T-cell (primary cell): ENCODE measurements at regions not wholly inside any gene's neighbourhood (a gene's known extent, or its start where the extent isn't known, plus 50 kb on each side); places are given as distances from the start of the nearest gene placed in this dataset.

Experiments
- ATAC-seq, 4 experiments: fragments of 200-7000 bp in 3 of 4; fragments of 150-1000 bp in 1 of 4; cut with Tn5 transposase; replicated peaks in 1 of 4; 1 replicate in 3 of 4; 2 replicates in 1 of 4; pipeline ENCODE4 v1.10.0; 2021; ENCODE audit warnings: moderate library complexity in 3 of 4, mild to moderate bottlenecking in 2 of 4, moderate number of reproducible peaks in 1 of 4
- CTCF ChIA-PET, 2 donors: fragments of 300-600 bp; sonication (Branson Sonifier 250); formaldehyde crosslinking; loops; one replicate each; lab custom pipeline; 2022; ENCODE audit warnings: antibody characterized with exemption in 2 of 2; lab: Charles Lee
- POLR2A ChIA-PET, 2 donors: fragments of 300-600 bp; sonication (Branson Sonifier 250); formaldehyde crosslinking; loops; one replicate each; lab custom pipeline; 2022; ENCODE audit warnings: antibody characterized with exemption in 2 of 2; lab: Charles Lee
- DNase-seq, 35 experiments: peaks; one replicate each; pipeline versions ENCODE4 v3.0.0 to v3.0.0-alpha.2; 2013 to 2023
- H3K27ac ChIP-seq: one replicate; pipeline ENCODE4 v1.5.1; 2013; ENCODE audit warnings: low read length
- H3K27me3 ChIP-seq, 2 experiments: replicated peaks in 1 of 2; 1 replicate in 1 of 2; 2 replicates in 1 of 2; pipeline versions ENCODE4 v1.6.1 to v1.7.0; 2013; ENCODE audit warnings: low read length in 1 of 2, mixed read lengths in 1 of 2; ENCODE audit not compliant: control insufficient read depth in 2 of 2, insufficient read depth in 2 of 2; ENCODE audit errors: extremely low read depth in 1 of 2
- H3K36me3 ChIP-seq, 2 donors: 1 replicate in 1 of 2; 2 replicates in 1 of 2; pipeline versions ENCODE4 v1.6.1 to v1.7.0; 2013; ENCODE audit warnings: low read length in 1 of 2; ENCODE audit not compliant: control insufficient read depth in 2 of 2, insufficient read depth in 1 of 2; ENCODE audit errors: extremely low read depth in 1 of 2
- H3K4me1 ChIP-seq, 2 experiments: 1 replicate in 1 of 2; 2 replicates in 1 of 2; pipeline versions ENCODE4 v1.6.1 to v1.7.0; 2013; ENCODE audit warnings: low read length in 2 of 2, mixed read lengths in 1 of 2; ENCODE audit not compliant: insufficient read depth in 2 of 2, control insufficient read depth in 1 of 2; ENCODE audit errors: extremely low read depth in 1 of 2
- H3K4me3 ChIP-seq, 2 donors: 1 replicate in 1 of 2; 2 replicates in 1 of 2; pipeline versions ENCODE4 v1.5.1 to v1.7.0; 2013; ENCODE audit warnings: mild to moderate bottlenecking in 2 of 2, low read length in 1 of 2, moderate library complexity in 1 of 2; ENCODE audit not compliant: control insufficient read depth in 1 of 2; ENCODE audit errors: extremely low read depth in 1 of 2
- H3K9me3 ChIP-seq: 2 replicates; pipeline ENCODE4 v1.7.0; 2013
- H3K27ac Mint-ChIP-seq, 2 donors: one replicate each; pipeline ENCODE4 v1.8.0; 2020 to 2021; ENCODE audit warnings: mild to moderate bottlenecking in 2 of 2, mixed read lengths in 2 of 2
- H3K27me3 Mint-ChIP-seq, 2 donors: one replicate each; pipeline ENCODE4 v1.8.0; 2021 to 2022; ENCODE audit warnings: mixed read lengths in 2 of 2
- H3K36me3 Mint-ChIP-seq: one replicate; pipeline ENCODE4 v1.8.0; 2021; ENCODE audit warnings: mixed read lengths
- H3K4me1 Mint-ChIP-seq, 3 donors: one replicate each; pipeline ENCODE4 v1.8.0; 2020 to 2022; ENCODE audit warnings: mixed read lengths in 3 of 3, mild to moderate bottlenecking in 1 of 3
- H3K4me3 Mint-ChIP-seq, 3 donors: one replicate each; pipeline ENCODE4 v1.8.0; 2020 to 2022; ENCODE audit warnings: mild to moderate bottlenecking in 3 of 3, mixed read lengths in 3 of 3, moderate library complexity in 3 of 3
- H3K9me3 Mint-ChIP-seq, 3 donors: one replicate each; pipeline ENCODE4 v1.8.0; 2020 to 2022; ENCODE audit warnings: mixed read lengths in 3 of 3
- WGBS: methylation state at CpG from one replicate; pipeline ENCODE4 v1.1.5; 2013; ENCODE audit warnings: missing lambda C conversion rate; ENCODE audit not compliant: insufficient coverage; 5-methylcytosine and 5-hydroxymethylcytosine counted together

GRCh38 chr1:220366269-220366668, 94.0 kb upstream of the RAB3GAP2 start:
- Histone ChIP-seq H3K4me1 (no peaks in the 10 kb centered on the region), H3K36me3 (no peaks in the 10 kb centered on the region), H3K27me3 (peaks cover 0 to 5% of the 10 kb centered on the region in 2 experiments), H3K4me3 (no peak overlapping the region), H3K27ac (no peak overlapping the region), H3K9me3 (no peaks in the 10 kb centered on the region)
- Mint-ChIP-seq H3K4me3 (no peak overlapping the region), H3K9me3 (peaks cover 0 to 5% (median 4%) of the 10 kb centered on the region in 3 donors), H3K36me3 (no peaks in the 10 kb centered on the region), H3K4me1 (no peaks in the 10 kb centered on the region), H3K27ac (no peak overlapping the region), H3K27me3 (peaks cover 28 to 30% of the 10 kb centered on the region in 2 donors)
- DNase-seq (no peak), ATAC-seq (no peak)
- ChIA-PET CTCF (no interaction called here), POLR2A (no interaction called here)
- no CpG with 5 or more reads among the region's 2 CpGs for WGBS

GRCh38 chr1:220363196-220363837, 91.1 kb upstream of the RAB3GAP2 start:
- DNase-seq (no peak), ATAC-seq (no peak)
- Mint-ChIP-seq H3K9me3 (peaks cover 0 to 5% (median 4%) of the 10 kb centered on the region in 3 donors), H3K36me3 (no peaks in the 10 kb centered on the region), H3K27ac (no peak overlapping the region), H3K4me3 (no peak overlapping the region), H3K4me1 (no peaks in the 10 kb centered on the region), H3K27me3 (peaks cover 21 to 28% of the 10 kb centered on the region in 2 donors)
- H3K4me3 ChIP-seq: no peak overlapping the region
- POLR2A ChIA-PET: no interaction called here
- H3K4me1 ChIP-seq: no peaks in the 10 kb centered on the region
- WGBS: 53% methylated on average over 5 of the region's 5 CpGs
- no peak overlapping the region for H3K27ac ChIP-seq
- no peaks in the 10 kb centered on the region for H3K36me3 ChIP-seq
- CTCF ChIA-PET: no interaction called here
- H3K27me3 ChIP-seq: peaks cover 0 to 5% of the 10 kb centered on the region in 2 experiments
- no peaks in the 10 kb centered on the region for H3K9me3 ChIP-seq

- H3K27ac ChIP-seq: no peak overlapping the region
- peaks cover 0 to 4% of the 10 kb centered on the region in 2 experiments for H3K27me3 ChIP-seq
- no peaks in the 10 kb centered on the region for H3K36me3 Mint-ChIP-seq
- ATAC-seq (no peak), DNase-seq (no peak)
- no peak overlapping the region for H3K4me3 ChIP-seq
- no peak overlapping the region for H3K4me3 Mint-ChIP-seq
- peaks cover 5 to 16% of the 10 kb centered on the region in 2 donors for H3K27me3 Mint-ChIP-seq
- H3K4me1 Mint-ChIP-seq: no peaks in the 10 kb centered on the region
- H3K4me1 ChIP-seq: no peaks in the 10 kb centered on the region
- no peaks in the 10 kb centered on the region for H3K9me3 ChIP-seq
- ChIA-PET CTCF (no interaction called here), POLR2A (no interaction called here)
- no peaks in the 10 kb centered on the region for H3K9me3 Mint-ChIP-seq
- no peak overlapping the region for H3K27ac Mint-ChIP-seq
- 60% methylated on average over 1 of the region's 6 CpGs for WGBS
- no peaks in the 10 kb centered on the region for H3K36me3 ChIP-seq
These were observed 85.0 kb upstream of the RAB3GAP2 start for GRCh38 chr1:220356981-220357850.

GRCh38 chr1:220353229-220354012, 81.2 kb upstream of the RAB3GAP2 start:
- H3K4me3 Mint-ChIP-seq: no peak overlapping the region
- peaks cover 2 to 10% of the 10 kb centered on the region in 2 donors for H3K27me3 Mint-ChIP-seq
- Histone ChIP-seq H3K27me3 (peaks cover 0 to 4% of the 10 kb centered on the region in 2 experiments), H3K4me1 (no peaks in the 10 kb centered on the region), H3K27ac (no peak overlapping the region), H3K4me3 (no peak overlapping the region), H3K36me3 (no peaks in the 10 kb centered on the region), H3K9me3 (no peaks in the 10 kb centered on the region)
- no peaks in the 10 kb centered on the region for H3K36me3 Mint-ChIP-seq
- WGBS: 87% methylated on average over 17 of the region's 24 CpGs
- no peak overlapping the region for H3K27ac Mint-ChIP-seq
- ChIA-PET POLR2A (no interaction called here), CTCF (no interaction called here)
- no peaks in the 10 kb centered on the region for H3K4me1 Mint-ChIP-seq
- no peak for ATAC-seq
- DNase-seq: no peak
- no peaks in the 10 kb centered on the region for H3K9me3 Mint-ChIP-seq

GRCh38 chr1:220348211-220348610, 76.0 kb upstream of the RAB3GAP2 start:
- Histone ChIP-seq H3K4me1 (no peaks in the 10 kb centered on the region), H3K36me3 (no peaks in the 10 kb centered on the region), H3K27ac (no peak overlapping the region), H3K4me3 (no peak overlapping the region), H3K9me3 (no peaks in the 10 kb centered on the region), H3K27me3 (peaks cover 0 to 2% of the 10 kb centered on the region in 2 experiments)
- WGBS: no CpG with 5 or more reads among the region's 7 CpGs
- peaks cover 10 to 20% of the 10 kb centered on the region in 2 donors for H3K27me3 Mint-ChIP-seq
- ChIA-PET CTCF (no interaction called here), POLR2A (no interaction called here)
- H3K9me3 Mint-ChIP-seq: no peaks in the 10 kb centered on the region
- H3K36me3 Mint-ChIP-seq: no peaks in the 10 kb centered on the region
- DNase-seq: no peak
- H3K4me1 Mint-ChIP-seq: no peaks in the 10 kb centered on the region
- no peak overlapping the region for H3K4me3 Mint-ChIP-seq
- no peak for ATAC-seq
- no peak overlapping the region for H3K27ac Mint-ChIP-seq

GRCh38 chr1:220347654-220348175, 75.5 kb upstream of the RAB3GAP2 start:
- H3K4me1 Mint-ChIP-seq: no peaks in the 10 kb centered on the region
- ATAC-seq (no peak), DNase-seq (no peak)
- 89% methylated on average over 3 of the region's 8 CpGs for WGBS
- H3K36me3 Mint-ChIP-seq: no peaks in the 10 kb centered on the region
- Histone ChIP-seq H3K4me3 (no peak overlapping the region), H3K27me3 (peaks cover 0 to 2% of the 10 kb centered on the region in 2 experiments), H3K27ac (no peak overlapping the region), H3K36me3 (no peaks in the 10 kb centered on the region), H3K4me1 (no peaks in the 10 kb centered on the region), H3K9me3 (no peaks in the 10 kb centered on the region)
- peaks cover 10 to 17% of the 10 kb centered on the region in 2 donors for H3K27me3 Mint-ChIP-seq
- CTCF ChIA-PET: no interaction called here
- H3K27ac Mint-ChIP-seq: no peak overlapping the region
- H3K4me3 Mint-ChIP-seq: no peak overlapping the region
- POLR2A ChIA-PET: interaction anchor here in 1 of 2 donors (0.6 kb wide), 1 partner anchor 439 kb away, joined by 4 read pairs; no protein-coding TSS in a partner anchor
- no peaks in the 10 kb centered on the region for H3K9me3 Mint-ChIP-seq
